GM18861 (cell line): ENCODE measurements at regions not wholly inside any gene's neighbourhood (a gene's known extent, or its start where the extent isn't known, plus 50 kb on each side); places are given as distances from the start of the nearest gene placed in this dataset.

Experiments used
- ATAC-seq: cut with Tn5 transposase; IDR thresholded peaks from one replicate; pipeline ENCODE4 v1.9.1; 2021; ENCODE audit not compliant: unreplicated experiment

DNA sequence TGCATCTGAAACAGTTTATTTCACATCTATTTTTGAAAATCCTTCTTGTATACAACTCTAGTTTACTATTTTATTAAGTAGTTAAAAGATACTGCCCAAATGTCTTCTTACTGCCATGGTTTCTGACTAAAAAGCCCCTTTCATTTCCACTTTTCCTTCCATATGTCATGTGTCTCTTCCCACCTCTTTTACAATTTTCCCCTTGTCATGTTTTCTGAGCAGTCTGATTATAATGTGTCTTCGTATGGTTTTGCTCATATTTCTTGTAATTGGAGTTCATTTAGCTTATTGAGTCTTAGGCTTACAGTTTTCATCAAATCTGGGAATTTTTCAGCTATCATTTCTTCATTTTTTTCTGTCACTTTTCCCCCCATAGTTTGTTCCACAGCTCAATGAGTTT lies 813.9 kb upstream of the GYPC start:
- no peak for ATAC-seq

DNA sequence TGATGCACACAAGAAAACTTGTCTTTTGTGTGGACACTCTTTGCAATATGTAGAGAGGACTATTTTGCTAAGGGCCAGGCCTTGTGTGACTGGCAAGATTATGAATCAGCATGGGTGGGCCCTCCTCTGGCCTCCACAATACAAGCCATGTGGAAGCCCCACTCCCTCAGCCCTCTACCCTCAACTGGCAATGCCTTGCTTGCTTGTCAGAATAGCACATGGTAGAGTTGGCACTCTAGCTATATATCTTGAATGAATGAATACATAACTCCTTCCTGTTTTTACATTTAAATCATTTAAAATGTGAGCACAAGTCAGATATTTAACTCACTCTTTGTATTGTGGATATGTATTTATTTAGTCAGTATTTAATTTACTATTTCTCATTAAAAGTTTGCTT lies 805.4 kb upstream of the GYPC start:
- no peak for ATAC-seq

DNA sequence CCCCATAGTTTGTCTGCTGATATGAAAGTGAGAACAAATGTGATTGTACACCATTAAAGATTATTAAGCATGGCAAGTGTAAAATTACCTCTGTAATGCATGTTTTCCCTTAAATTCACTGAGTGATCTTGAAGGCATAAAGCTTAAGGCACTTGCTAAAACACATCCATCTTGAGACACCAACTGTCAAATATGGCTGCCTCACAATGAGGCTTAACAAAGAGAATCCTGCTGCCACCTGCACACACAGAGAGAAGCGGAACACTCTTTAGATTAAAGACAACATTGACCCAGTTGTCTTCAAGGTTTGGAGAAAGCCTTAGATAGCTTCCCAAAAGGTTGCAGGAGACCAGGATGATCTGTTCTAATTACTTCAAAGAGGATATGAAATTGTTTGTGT lies 803.6 kb upstream of the GYPC start:
- ATAC-seq: no peak

DNA sequence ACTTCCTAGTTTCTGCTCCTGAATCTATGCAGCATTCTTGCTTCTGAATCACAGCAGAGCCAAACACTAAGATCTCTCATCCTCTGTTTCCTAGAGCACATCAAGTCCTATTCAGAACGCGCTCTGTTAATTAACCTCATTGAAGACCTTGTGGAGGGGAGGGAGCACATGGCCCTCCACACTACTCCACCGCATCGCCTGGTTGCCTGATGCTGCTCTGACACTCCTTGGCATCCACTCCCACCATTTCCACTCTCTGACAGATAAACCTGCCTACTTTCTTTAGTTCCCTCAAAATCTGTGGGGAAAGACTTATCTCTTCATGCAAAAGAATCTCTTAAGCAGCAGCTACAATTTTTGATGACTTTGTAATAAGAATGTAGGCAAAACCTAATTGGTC lies 802.3 kb upstream of the GYPC start:
- no peak for ATAC-seq

DNA sequence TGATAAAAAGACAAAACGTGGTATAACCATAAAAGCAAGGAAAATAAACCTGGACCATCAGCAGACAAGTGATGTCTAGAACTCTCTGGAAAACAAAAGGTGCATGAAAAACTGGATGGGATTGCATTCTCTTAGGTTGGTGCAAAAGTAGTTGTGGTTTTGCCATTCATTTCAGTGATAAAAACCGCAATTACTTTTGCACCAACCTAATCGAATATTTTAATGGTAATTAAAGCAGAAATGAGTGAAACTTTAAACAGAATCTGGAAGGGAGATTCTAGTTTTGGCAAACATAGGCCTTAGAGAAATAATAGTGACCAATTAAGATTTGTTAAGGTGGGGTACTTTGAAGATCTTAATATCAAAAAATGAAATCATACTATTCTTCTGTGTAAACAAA lies 800.8 kb upstream of the GYPC start:
- ATAC-seq: no peak

DNA sequence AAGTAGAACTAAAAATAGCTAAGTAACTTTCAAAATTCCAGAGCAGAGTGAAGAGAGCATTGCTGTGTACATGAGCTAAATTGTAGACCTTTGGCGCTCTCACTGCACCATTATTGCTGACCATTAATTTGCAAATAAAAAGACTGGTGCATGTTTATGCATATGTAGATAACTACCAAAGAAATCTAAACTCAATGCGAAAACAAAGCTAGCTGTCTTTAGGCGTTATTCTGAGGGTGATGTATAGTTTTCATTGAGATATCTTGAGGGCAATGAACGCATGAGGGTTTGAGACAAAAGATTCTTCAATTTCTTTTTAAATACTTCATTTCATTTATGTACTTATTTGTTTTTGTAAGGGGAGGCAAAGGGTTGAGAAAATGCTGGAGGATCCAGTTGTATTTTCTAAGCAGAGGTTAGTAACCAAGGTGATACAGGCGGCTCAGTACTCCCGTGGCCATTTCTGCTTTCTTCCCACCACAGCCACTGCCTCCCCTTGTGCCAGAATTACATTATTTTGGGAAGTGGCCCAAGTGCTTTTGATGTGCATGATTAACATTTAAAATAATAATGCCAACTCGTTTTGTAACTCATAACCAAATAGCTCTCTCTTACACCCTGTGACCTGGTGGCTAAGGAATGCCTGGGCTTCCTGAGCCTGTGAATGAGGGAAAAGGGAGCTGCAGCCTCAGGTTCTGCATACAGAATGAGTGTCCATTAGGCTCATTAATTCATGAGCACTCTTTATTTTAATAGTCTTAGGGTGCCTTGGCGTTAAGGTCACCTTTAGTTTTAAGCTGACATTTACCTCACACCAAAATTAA lies 797.8 kb upstream of the GYPC start:
- no peak for ATAC-seq

DNA sequence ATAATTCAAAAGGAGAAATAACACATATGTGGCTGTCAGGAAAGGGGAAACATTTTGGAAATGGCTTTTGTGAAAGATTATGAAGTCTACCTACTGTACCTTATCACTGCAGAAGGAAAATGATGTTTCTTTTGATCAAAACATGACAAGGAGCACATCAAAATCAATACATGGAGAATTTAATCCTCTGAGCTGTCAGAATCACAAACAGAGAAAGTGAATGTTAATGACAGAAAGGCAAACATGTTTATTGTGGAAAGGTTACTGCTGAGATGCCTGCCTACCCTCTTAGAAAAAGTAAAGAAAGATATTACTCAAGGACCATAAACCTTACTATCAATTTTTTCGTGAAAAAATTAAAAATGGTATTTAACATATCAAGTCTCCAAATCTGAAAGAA lies 794.5 kb upstream of the GYPC start:
- ATAC-seq: no peak

DNA sequence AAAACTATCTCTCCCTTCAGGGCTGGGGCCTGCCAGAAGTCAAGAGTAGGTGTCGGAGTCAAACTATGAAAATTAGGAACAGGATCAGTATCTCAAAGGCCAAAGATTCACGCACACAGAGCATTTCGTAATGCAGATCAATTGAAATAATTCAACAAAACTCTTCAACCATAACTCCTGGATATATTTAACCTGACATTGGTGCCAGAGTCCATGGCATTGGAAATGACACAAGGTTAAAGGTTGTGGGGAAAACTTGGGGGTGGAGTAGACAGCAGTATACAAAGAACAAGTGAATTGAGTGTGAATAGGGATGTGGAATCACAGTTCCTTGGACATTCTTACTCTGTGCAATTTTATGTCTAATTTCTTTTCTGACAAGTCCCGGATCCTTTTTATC lies 788.0 kb upstream of the GYPC start:
- ATAC-seq: no peak

DNA sequence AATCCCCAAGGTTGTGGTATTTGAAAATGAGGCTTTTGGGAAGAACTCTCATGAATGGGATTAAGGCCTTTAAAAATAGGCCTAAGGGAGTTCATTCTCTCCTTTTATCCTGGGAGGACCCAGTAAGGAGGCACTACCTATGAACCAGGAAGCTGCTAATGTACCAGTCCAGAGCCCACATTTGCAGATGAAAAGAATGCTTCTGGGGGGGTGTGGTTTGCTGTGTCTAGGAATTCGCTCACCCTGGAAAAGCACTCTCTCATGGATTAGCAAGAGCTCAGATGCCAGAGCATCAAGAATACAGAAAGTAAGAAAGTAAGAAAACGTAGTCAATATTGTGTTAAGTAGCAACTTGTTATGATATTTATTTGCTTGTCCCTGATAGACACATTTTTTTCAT lies 785.7 kb upstream of the GYPC start:
- ATAC-seq: no peak

DNA sequence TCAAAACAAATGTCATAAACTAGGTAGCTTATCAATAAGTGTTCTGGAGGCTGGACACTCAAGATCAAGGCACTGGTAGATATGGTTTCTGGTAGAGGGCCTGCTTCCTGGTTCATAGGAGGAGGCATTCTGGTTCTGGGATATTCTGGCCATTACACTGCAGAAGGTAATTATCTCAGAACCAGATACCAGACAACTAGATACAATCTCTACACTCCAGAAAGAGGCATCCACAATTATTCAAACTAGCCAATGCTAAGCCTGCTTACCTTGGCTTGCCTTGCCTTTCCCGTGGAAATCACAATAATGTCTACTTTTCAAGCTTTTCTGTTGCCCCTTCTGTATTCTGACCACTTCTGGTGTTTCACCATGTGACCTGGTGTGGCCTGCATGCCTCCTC lies 785.2 kb upstream of the GYPC start:
- no peak for ATAC-seq

DNA sequence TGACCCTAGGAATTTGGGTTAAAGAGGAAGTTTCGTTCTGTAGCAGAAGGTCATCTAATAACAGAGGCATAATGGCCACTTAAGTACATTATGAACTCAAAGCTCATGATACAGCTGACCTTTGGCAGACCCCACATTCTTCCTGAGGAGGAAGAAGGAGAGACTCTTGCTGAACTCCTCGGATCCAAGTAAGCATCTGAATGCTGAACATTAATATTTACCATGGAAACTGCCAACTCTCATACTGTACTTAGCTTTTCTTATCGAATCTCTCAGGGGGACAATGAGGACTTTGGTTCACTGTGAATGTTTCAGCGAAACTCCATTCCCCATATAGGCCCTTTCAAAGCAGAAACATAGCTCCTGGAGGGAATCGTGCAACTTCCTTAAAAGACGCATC lies 781.4 kb upstream of the GYPC start:
- no peak for ATAC-seq

DNA sequence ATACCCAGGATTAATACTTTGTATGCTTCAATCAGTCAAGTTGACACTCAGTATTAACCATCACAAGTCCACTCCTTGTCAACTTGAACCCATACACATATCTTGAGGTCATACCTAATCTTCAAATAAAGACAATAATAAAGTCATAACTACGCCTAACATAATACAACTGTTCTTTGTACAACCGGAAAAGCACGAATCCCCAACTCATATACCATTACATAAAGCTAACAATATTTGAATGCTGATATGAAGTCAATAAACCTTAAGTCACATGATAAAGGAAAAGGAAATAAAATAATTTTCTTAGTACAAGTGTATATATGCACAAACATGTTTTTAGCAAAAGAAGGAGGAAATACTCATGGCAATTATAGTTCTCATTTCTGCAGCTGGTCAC lies 770.6 kb upstream of the GYPC start:
- ATAC-seq: no peak

DNA sequence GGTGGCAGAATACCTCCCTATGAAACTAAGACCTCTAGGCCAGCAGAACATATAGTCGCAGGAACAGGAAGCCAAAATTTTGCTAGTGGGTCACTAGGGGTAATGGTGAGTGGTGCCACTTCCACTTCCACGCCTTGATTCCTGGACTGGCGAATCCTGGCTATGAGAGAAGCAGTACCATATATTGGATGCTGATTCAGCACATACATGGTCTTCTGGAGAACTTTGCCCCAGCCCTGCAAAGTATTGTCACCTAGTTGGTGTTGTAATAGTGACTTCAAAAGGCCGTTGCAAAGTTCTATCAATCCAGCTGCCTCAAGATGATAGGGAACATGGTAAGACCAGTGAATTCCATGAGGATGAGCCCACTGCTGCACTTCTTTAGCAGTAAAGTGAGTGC lies 769.8 kb upstream of the GYPC start:
- no peak for ATAC-seq

DNA sequence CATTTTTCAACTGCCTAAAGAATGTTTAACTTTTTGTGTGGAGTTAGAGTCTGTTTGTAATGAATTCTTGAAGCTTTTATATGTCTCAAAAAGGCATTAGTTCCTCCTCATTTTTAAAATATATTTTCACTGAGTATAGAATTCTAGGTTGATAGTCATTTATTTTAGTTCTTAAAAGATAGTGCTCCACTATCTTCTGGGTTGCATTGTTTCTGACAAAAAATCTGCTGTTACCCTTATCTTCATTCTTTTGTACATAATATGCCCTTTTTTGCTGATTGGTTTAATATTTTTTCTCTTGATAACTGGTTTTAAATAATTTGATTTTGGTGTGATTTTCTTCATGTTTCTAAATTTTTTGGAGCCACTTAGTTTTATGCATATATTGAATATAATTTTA lies 754.7 kb upstream of the GYPC start:
- no peak for ATAC-seq

DNA sequence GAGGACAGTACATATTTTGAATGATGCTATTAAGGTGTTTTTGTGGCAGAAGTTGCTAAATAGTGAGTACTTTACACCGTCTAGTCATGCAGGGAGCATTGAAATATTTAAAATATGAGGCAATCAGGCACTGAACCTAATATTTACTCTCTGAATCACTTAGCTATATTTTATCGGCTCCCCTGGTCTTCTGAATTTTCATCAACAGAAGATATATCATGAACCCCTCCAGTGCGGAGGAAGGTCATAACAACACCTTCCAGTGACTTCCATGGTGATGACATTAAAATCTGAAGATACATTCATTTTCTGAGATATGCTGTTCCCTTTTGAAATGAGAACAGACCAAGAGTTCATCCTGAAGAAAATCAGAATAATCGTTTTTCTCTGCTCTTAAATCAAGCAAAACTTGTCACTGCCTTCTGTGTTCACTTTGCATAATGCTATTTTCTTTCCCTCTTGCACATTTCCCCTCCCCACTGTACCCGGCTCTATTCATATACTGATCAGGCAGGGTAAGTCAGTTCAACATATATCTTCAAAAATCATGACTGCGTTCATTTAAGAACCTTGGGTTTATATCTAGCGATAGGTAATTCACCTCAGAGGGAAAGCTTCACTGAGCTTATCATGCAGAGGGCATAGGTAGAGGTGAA lies 729.9 kb upstream of the GYPC start:
- no peak for ATAC-seq

DNA sequence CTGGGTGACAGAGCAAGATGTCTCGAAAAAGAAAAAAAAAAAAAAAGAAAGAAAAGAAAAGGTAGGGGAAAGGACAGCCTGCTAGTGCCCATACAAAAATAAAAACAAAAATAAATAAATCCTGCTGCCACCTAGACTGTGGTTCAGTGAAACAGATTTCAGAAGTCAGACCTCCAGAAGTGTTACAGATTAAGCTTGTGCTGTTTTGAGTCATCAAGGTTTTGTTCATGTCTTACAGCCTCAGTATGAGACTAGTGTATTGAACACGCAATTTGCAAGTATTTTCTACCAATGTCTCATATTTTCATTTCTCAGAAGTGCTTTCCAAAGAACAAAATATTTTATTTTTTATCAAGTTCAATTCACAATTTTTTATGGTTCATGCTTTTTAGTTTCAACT lies 720.4 kb upstream of the GYPC start:
- no peak for ATAC-seq

DNA sequence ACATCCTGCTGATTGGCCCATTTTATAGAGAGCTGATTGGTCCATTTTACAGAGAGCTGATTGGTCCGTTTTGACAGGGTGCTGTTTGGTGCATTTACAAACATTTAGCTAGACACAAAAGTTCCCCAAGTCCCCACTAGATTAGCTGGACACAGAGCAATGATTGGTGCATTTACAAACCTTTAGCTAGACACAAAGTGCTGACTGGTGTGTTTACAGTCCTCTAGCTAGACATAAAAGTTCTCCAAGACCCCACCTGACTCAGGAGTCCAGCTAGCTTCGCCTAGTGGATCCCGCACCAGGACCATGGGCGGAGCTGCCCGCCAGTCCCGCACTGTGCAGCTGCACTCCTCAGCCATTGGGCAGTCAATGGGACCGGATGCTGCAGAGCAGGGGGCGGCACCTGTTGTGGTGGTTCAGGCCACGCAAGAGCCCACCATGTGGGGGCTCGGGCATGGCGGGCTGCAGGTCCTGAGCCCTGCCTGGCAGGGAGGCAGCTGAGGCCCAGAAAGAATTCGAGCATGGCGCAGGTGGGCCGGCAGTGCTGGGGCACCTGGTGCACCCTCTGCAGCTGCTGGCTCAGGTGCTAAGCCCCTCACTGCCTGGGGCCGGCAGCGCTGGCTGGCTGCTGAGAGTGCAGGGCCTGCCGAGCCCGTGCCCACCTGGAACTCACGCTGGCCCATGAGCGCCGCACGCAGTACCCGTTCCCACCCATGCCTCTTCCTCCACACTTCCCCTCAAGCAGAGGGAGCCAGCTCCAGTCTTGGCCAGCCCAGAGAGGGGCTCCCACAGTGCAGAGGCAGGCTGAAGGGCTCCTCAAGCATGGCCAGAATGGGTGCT lies 713.2 kb upstream of the GYPC start:
- no peak for ATAC-seq

DNA sequence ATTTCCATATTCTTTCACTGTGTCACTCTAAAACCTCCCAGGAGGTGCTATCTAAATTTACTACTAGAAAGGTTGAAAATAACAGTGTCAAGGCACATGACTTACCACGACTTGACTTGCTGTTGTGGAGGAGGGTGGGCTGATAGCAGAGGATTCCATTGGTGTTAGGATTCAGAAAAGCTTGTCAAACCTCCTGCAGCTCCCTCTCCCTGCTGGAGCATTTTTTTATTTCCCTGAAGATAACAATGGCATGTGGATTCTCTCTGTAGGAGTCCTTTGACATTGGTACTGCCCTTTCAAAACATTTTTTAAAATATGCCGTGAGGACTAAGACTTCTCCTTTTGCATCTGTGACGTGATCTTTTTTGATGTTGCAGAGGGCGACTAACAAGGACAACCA lies 696.9 kb upstream of the GYPC start:
- no peak for ATAC-seq

DNA sequence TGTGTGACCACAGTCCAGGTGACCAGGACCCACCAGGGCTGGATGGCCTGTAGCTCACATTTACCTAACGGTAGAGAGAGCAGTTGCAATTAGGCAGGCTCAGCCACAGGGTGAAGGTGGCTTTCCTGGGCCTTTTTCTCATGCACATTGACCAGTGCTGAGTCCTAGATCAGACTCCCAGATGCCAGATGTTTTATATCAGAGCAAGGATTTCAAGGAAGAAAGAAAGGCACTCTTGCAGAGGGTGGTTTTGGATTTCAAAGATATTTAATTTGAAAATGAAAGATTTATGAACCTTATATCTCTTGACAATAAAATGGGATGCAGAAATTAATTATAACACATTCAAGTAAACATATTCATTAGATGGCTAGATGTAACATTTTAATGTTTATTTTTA lies 694.2 kb upstream of the GYPC start:
- ATAC-seq: no peak

DNA sequence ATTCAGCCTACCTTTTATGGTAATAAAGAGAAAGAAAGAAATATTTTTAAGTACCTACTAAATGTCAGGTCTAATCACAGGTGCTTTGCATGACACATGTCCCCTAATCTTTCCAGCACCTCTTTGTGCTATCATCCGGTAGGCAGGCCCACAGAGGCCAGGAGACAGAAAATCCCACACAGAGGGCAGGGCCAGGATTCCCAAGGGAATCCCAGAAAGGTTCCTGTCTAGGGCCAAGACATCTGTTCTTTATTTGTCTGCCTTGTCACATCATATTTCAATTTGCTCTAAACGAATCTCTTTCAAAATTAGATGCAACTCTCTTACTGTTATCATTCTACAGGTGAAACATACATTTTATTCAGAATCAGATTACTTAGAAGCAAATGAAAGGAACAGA lies 676.1 kb upstream of the GYPC start:
- ATAC-seq: no peak

DNA sequence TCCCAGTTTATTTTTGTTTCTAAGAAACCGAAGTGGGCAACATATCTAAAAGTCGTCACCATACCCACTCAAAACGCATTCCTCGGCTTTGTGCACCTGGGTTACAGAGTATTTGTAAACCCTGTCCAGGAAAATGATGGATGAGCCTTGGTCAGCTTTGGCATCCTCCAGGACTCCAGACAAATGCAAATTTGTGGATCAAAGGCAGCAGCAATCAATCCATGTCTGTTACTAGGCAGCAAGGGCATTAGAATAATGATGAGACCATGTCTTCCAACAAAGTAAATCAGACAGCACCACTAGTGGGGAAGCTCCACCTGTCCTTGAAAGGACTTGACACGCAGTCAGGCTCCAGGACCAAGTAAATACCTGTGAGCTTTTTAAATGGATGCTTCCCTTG lies 672.6 kb upstream of the GYPC start:
- ATAC-seq: no peak

DNA sequence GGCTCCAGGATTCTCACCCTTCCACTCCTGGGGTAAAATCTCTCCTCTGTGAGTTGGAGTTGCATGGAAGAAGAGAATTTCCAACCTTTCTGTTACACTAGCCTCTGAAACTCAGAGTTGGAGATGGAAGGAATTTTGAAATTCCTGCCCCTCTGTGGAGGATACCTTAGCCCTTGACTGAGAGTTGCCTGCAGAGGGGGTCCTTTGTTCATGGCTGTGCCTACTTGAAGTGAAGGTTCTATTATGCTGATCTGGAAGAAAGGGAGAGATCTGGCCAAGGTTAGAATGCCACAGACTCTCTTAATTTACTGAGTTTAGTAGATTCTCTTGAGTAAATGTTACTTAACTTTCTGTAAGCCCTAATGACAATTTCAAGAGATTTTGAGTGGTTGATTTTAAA lies 626.6 kb upstream of the GYPC start:
- no peak for ATAC-seq
